ENCODE measurements at regions not wholly inside any gene's neighbourhood (a gene's known extent, or its start where the extent isn't known, plus 50 kb on each side); places are given as distances from the start of the nearest gene placed in this dataset.

DNA sequence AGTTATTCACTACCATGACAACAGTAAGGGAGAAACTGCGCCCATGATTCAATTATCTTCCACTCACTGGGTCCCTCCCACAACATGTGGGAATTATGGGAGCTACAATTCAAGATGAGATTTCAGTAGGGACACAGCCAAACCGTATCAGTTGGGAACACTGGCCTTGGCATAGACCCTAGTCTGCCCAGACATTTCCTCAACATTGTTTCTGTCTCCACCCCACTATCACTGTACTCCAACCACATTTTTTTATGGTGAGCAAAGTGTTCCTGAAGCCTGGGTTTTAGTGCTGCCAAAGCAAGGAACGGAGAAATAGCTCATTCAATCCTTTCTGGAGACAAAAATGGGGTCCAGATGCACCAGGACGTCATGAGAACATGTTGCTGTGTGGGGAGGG lies 122.6 kb upstream of the CCDC179 start:
- Histone ChIP-seq H2AFZ (ENCODE audit: low read length) (no peak overlapping the region), H3K4me1 (ENCODE audit: control insufficient read depth, extremely low read depth, insufficient read depth, low read length) (no peaks in the 10 kb centered on the region), H4K20me1 (ENCODE audit: control insufficient read depth, extremely low read depth, insufficient read depth, low read length) (no peaks in the 10 kb centered on the region), H3K4me2 (ENCODE audit: extremely low read depth, insufficient read depth, low read length) (no peak overlapping the region), H3K9me3 (ENCODE audit: control insufficient read depth, insufficient read depth, low read depth, low read length) (no peaks in the 10 kb centered on the region), H3K9ac (ENCODE audit: insufficient read depth, low read length) (no peak overlapping the region), H3K4me3 (replicated peaks in 1 of 4; ENCODE audit: control extremely low read depth in 1 of 4, insufficient read depth in 1 of 4, low read depth in 3 of 4, low read length in 4 of 4) (no peak overlapping the region), H3K36me3 (ENCODE audit: control insufficient read depth, insufficient read depth, low read length) (no peaks in the 10 kb centered on the region), H3K79me2 (ENCODE audit: control insufficient read depth, insufficient read depth, low read length) (no peaks in the 10 kb centered on the region), H3K27me3 (ENCODE audit: control insufficient read depth, insufficient read depth, low read length) (no peaks in the 10 kb centered on the region), H3K27ac (ENCODE audit: insufficient read depth, low read length) (no peak overlapping the region)
- no peak for DNase-seq (ENCODE audit: low read depth in 2 of 2)
- TF ChIP-seq, protein P1, sequence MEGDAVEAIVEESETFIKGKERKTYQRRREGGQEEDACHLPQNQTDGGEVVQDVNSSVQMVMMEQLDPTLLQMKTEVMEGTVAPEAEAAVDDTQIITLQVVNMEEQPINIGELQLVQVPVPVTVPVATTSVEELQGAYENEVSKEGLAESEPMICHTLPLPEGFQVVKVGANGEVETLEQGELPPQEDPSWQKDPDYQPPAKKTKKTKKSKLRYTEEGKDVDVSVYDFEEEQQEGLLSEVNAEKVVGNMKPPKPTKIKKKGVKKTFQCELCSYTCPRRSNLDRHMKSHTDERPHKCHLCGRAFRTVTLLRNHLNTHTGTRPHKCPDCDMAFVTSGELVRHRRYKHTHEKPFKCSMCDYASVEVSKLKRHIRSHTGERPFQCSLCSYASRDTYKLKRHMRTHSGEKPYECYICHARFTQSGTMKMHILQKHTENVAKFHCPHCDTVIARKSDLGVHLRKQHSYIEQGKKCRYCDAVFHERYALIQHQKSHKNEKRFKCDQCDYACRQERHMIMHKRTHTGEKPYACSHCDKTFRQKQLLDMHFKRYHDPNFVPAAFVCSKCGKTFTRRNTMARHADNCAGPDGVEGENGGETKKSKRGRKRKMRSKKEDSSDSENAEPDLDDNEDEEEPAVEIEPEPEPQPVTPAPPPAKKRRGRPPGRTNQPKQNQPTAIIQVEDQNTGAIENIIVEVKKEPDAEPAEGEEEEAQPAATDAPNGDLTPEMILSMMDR (conservative IDR thresholded peaks at IDR 0.05 in 1 of 2, IDR thresholded peaks at IDR 0.05 in 1 of 2; ENCODE audit: low read depth in 1 of 2, low read length in 2 of 2) = no peak
- TF ChIP-seq EZH2 (IDR thresholded peaks at IDR 0.05; ENCODE audit: low read length, missing control alignments) = no peak

DNA sequence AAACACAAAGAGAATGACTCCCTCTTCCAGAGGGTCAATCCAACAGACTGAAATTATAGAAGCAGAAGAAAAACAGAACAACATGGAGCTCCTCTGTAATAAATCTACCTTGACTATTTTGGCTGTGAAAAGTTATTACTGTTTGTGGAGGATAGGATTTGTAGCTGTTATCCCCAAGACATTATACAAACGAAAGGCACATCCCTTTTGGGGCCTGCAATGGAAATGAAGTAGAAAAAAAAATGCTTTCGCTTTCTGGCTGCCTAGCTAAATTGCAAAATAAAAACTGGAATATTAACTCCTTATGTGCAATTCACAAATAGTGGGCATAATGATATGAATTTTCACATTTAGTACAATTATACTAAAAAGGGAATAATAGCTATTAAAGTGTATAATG lies 123.8 kb upstream of the CCDC179 start:
- H2AFZ ChIP-seq (ENCODE audit: low read length) = no peak overlapping the region
- TF ChIP-seq, protein P1 (conservative IDR thresholded peaks at IDR 0.05 in 1 of 2, IDR thresholded peaks at IDR 0.05 in 1 of 2; ENCODE audit: low read depth in 1 of 2, low read length in 2 of 2) = no peak
- no peak for TF ChIP-seq EZH2 (IDR thresholded peaks at IDR 0.05; ENCODE audit: low read length, missing control alignments)
- no peak overlapping the region for H3K4me3 ChIP-seq (replicated peaks in 1 of 4; ENCODE audit: control extremely low read depth in 1 of 4, insufficient read depth in 1 of 4, low read depth in 3 of 4, low read length in 4 of 4)
- no peaks in the 10 kb centered on the region for H3K79me2 ChIP-seq (ENCODE audit: control insufficient read depth, insufficient read depth, low read length)
- DNase-seq (ENCODE audit: low read depth in 2 of 2) = peak in 1 of 2 donors; percentile 3
- H3K9ac ChIP-seq (ENCODE audit: insufficient read depth, low read length) = no peak overlapping the region
- H3K4me2 ChIP-seq (ENCODE audit: extremely low read depth, insufficient read depth, low read length) = no peak overlapping the region
- H4K20me1 ChIP-seq (ENCODE audit: control insufficient read depth, extremely low read depth, insufficient read depth, low read length) = no peaks in the 10 kb centered on the region
- no peaks in the 10 kb centered on the region for H3K36me3 ChIP-seq (ENCODE audit: control insufficient read depth, insufficient read depth, low read length)
- no peaks in the 10 kb centered on the region for H3K4me1 ChIP-seq (ENCODE audit: control insufficient read depth, extremely low read depth, insufficient read depth, low read length)
- no peak overlapping the region for H3K27ac ChIP-seq (ENCODE audit: insufficient read depth, low read length)
- no peaks in the 10 kb centered on the region for H3K9me3 ChIP-seq (ENCODE audit: control insufficient read depth, insufficient read depth, low read depth, low read length)
- no peaks in the 10 kb centered on the region for H3K27me3 ChIP-seq (ENCODE audit: control insufficient read depth, insufficient read depth, low read length)

DNA sequence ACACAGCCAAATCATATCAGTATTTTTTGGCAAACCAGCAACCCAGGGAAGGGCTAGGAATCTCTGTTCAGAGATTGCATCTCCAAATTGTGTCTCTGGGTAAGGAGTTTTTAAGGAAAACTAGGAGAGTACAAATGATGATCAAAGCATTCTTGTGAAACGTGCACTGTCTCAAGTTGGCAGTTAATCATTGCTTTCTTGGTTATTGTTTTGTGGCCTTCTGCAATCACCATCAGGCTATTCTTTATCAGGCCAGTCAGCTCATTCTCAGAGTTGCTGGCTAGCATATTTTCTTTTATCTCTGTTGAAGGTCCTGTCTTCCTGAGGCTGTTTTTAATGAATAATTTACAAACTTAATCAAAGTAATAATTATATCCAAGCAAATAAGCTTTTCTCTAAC lies 129.1 kb upstream of the CCDC179 start:
- Histone ChIP-seq H3K9ac (ENCODE audit: insufficient read depth, low read length) (no peak overlapping the region), H3K79me2 (ENCODE audit: control insufficient read depth, insufficient read depth, low read length) (no peaks in the 10 kb centered on the region), H3K27ac (ENCODE audit: insufficient read depth, low read length) (no peak overlapping the region), H3K9me3 (ENCODE audit: control insufficient read depth, insufficient read depth, low read depth, low read length) (no peaks in the 10 kb centered on the region), H3K27me3 (ENCODE audit: control insufficient read depth, insufficient read depth, low read length) (no peaks in the 10 kb centered on the region), H3K4me3 (replicated peaks in 1 of 4; ENCODE audit: control extremely low read depth in 1 of 4, insufficient read depth in 1 of 4, low read depth in 3 of 4, low read length in 4 of 4) (no peak overlapping the region), H2AFZ (ENCODE audit: low read length) (no peak overlapping the region), H3K4me1 (ENCODE audit: control insufficient read depth, extremely low read depth, insufficient read depth, low read length) (no peaks in the 10 kb centered on the region), H3K4me2 (ENCODE audit: extremely low read depth, insufficient read depth, low read length) (no peak overlapping the region), H4K20me1 (ENCODE audit: control insufficient read depth, extremely low read depth, insufficient read depth, low read length) (no peaks in the 10 kb centered on the region), H3K36me3 (ENCODE audit: control insufficient read depth, insufficient read depth, low read length) (no peaks in the 10 kb centered on the region)
- DNase-seq (ENCODE audit: low read depth in 2 of 2) = no peak
- no peak for TF ChIP-seq EZH2 (IDR thresholded peaks at IDR 0.05; ENCODE audit: low read length, missing control alignments)
- TF ChIP-seq, protein P1 (conservative IDR thresholded peaks at IDR 0.05 in 1 of 2, IDR thresholded peaks at IDR 0.05 in 1 of 2; ENCODE audit: low read depth in 1 of 2, low read length in 2 of 2) = no peak
